ENCODE measurements at regions not wholly inside any gene's neighbourhood (a gene's known extent, or its start where the extent isn't known, plus 50 kb on each side); places are given as distances from the start of the nearest gene placed in this dataset.

DNA sequence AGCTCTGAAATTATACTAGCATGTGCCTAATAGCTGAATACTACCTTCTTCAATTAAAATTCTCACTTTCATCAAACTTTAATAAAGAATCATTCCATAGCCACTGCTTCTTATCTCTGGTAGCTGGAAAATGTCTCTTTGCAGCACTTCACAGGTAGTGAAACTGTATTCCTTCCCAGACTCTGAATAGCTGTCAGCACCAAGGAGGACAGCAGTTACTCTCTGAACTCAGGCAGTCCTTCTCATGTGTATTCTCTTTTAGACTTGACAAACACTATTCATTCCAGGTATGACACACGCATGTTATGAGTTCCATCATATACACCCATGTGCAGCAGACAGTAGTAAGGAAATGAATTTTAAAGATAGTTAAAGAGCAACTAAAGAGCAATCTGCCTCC lies 627.1 kb downstream of the EFNA5 start:
- Histone ChIP-seq H3K9me1 (ENCODE audit: insufficient read depth, low read length) (no peaks in the 10 kb centered on the region), H3K14ac (replicated peaks; ENCODE audit: low read depth, low read length) (no peak overlapping the region), H4K91ac (ENCODE audit: insufficient read depth, low read depth, low read length) (no peak overlapping the region), H3K4ac (ENCODE audit: low read depth, low read length) (no peak overlapping the region), H3K9ac (ENCODE audit: low read depth, low read length) (no peak overlapping the region), H2BK5ac (ENCODE audit: low read depth, low read length, poor library complexity, severe bottlenecking) (no peak overlapping the region), H3K36me3 (ENCODE audit: control insufficient read depth, insufficient read depth, low read length) (no peaks in the 10 kb centered on the region), H3K56ac (ENCODE audit: extremely low read depth, insufficient read depth, low read length) (no peak overlapping the region), H4K20me1 (ENCODE audit: insufficient read depth, low read length) (no peaks in the 10 kb centered on the region), H2AFZ (replicated peaks; ENCODE audit: low read length, poor library complexity) (no peak overlapping the region), H2BK20ac (ENCODE audit: low read depth, low read length) (no peak overlapping the region), H4K8ac (ENCODE audit: low read depth in 2 of 2, low read length in 2 of 2) (no peak overlapping the region), H3K9me3 (ENCODE audit: control insufficient read depth, insufficient read depth, low read length) (no peaks in the 10 kb centered on the region), H2BK120ac (ENCODE audit: low read depth, low read length) (no peak overlapping the region), H2AK9ac (replicated peaks; ENCODE audit: low read depth, low read length, poor library complexity) (no peak overlapping the region), H3K27ac (ENCODE audit: insufficient read depth, low read length) (no peak overlapping the region), H3K79me1 (ENCODE audit: low read depth in 1 of 2, low read length in 2 of 2) (no peaks in the 10 kb centered on the region), H4K5ac (ENCODE audit: low read depth, low read length) (no peak overlapping the region), H3K23ac (ENCODE audit: low read depth, low read length) (no peak overlapping the region), H3K27me3 (ENCODE audit: control insufficient read depth, insufficient read depth, low read length) (no peaks in the 10 kb centered on the region; the same call in 1 of the 2 replicates), H2BK15ac (ENCODE audit: low read depth, low read length) (no peak overlapping the region), H2AK5ac (ENCODE audit: low read depth, low read length) (no peak overlapping the region), H3K18ac (ENCODE audit: low read depth, low read length) (no peak overlapping the region), H3K4me3 (ENCODE audit: insufficient read depth, low read depth, low read length) (no peak overlapping the region), H3K4me2 (ENCODE audit: low read depth, low read length) (no peak overlapping the region), H3K4me1 (ENCODE audit: control insufficient read depth, insufficient read depth, low read length) (no peaks in the 10 kb centered on the region)
- no CpG with 5 or more reads among the region's 1 CpG for WGBS, 2 experiments (ENCODE audit: extremely low coverage in 2 of 2, insufficient read length in 1 of 2)
- ATAC-seq (ENCODE audit: low read depth) (no peak), DNase-seq (no peak)
- in situ Hi-C loops (cut with MboI; ENCODE audit: low sequenced_read_pairs), result no loop called here
- ChIA-PET CTCF (interaction anchor here (0.6 kb wide), 1 partner anchor 351 kb away, joined by 6 read pairs; no protein-coding TSS in a partner anchor), POLR2A (ENCODE audit: unreplicated experiment) (no interaction called here)
- BruUV-seq (replicated peaks), result no TSS peak
- intact Hi-C loops (cut with micrococcal nuclease), result no loop called here
- TF ChIP-seq ELK1 (IDR thresholded peaks at IDR 0.05; ENCODE audit: borderline replicate concordance, low read depth, low read length) (no peak), RFX5 (IDR thresholded peaks at IDR 0.05; ENCODE audit: low read depth, low read length) (no peak), BHLHE40 (IDR thresholded peaks at IDR 0.05; ENCODE audit: low read depth, low read length) (no peak), NFE2L2 (IDR thresholded peaks at IDR 0.05; ENCODE audit: low read depth, low read length) (no peak)
- dilution Hi-C loops (cut with HindIII; ENCODE audit: low sequenced_read_pairs, unreplicated experiment), result no loop called here

Measured in IMR-90 (cell line).